Endothelial cell of umbilical vein (primary cell): ENCODE measurements at regions not wholly inside any gene's neighbourhood (a gene's known extent, or its start where the extent isn't known, plus 50 kb on each side); places are given as distances from the start of the nearest gene placed in this dataset.

Experiments
- BruUV-seq: library from RNA; stranded (reverse); fragments of 400-500 nt; replicated peaks from 2 replicates; lab custom pipeline; 2021; lab: Mats Ljungman, UMichigan
- CTCF ChIA-PET: fragments of 300-600, 350-600 bp; sonication (Branson Sonifier 250); formaldehyde crosslinking; loops from one replicate; lab custom pipeline; 2021; ENCODE audit warnings: antibody characterized with exemption, inconsistent platforms; lab: Charles Lee
- POLR2A ChIA-PET: fragments of 300-600, 350-600 bp; sonication (Branson Sonifier 250); formaldehyde crosslinking; loops from one replicate; lab custom pipeline; 2021; ENCODE audit warnings: antibody characterized with exemption, inconsistent platforms; lab: Charles Lee
- DNase-seq: peaks from one replicate; pipeline ENCODE4 v3.0.0-alpha.2; 2011; ENCODE audit warnings: low read depth, low spot score
- FAIRE-seq: peaks from 2 replicates; lab custom pipeline; 2011; peaks lifted over from hg19 to GRCh38; lab: Jason Lieb, UNC
- H2AFZ ChIP-seq: 2 replicates; pipeline ENCODE4 v1.6.0; 2012; ENCODE audit warnings: low read depth, low read length, control low read depth, inconsistent platforms
- H3K27ac ChIP-seq: 2 replicates; pipeline ENCODE4 v1.5.1; 2011; ENCODE audit warnings: low read depth, mild to moderate bottlenecking, control low read depth, low read length, moderate library complexity; ENCODE audit not compliant: insufficient read depth
- H3K27me3 ChIP-seq, 2 experiments: 2 replicates each; pipeline versions ENCODE4 v1.6.0 to v1.6.1; 2011; ENCODE audit warnings: low read length in 2 of 2, mixed read lengths in 1 of 2; ENCODE audit not compliant: control insufficient read depth in 2 of 2, insufficient read depth in 2 of 2
- H3K36me3 ChIP-seq, 2 experiments: 2 replicates in 1 of 2; 3 replicates in 1 of 2; pipeline ENCODE4 v1.5.1; 2011; ENCODE audit warnings: low read length in 2 of 2, mild to moderate bottlenecking in 1 of 2, moderate library complexity in 1 of 2; ENCODE audit not compliant: control insufficient read depth in 2 of 2, insufficient read depth in 2 of 2; ENCODE audit errors: extremely low read depth in 1 of 2
- H3K4me1 ChIP-seq: 3 replicates; pipeline ENCODE4 v1.5.1; 2011; ENCODE audit warnings: mild to moderate bottlenecking, low read length; ENCODE audit not compliant: control insufficient read depth, insufficient read depth; ENCODE audit errors: extremely low read depth
- H3K4me2 ChIP-seq: 2 replicates; pipeline ENCODE4 v1.6.1; 2011; ENCODE audit warnings: low read length, control low read depth, mixed read lengths; ENCODE audit not compliant: insufficient read depth
- H3K4me3 ChIP-seq, 3 experiments: fragments of 200-600 bp in 1 of 3; sonication (generic), shearing (Covaris generic) in 1 of 3; replicated peaks in 1 of 3; 2 replicates each; pipeline ENCODE4 v1.5.1; 2011 to 2016; ENCODE audit warnings: control low read depth in 3 of 3, low read length in 3 of 3, mild to moderate bottlenecking in 2 of 3, inconsistent platforms in 1 of 3, low read depth in 1 of 3, moderate library complexity in 1 of 3; ENCODE audit not compliant: insufficient read depth in 1 of 3
- H3K79me2 ChIP-seq: 2 replicates; pipeline ENCODE4 v1.6.0; 2012; ENCODE audit warnings: low read length, inconsistent platforms; ENCODE audit not compliant: control insufficient read depth, insufficient read depth
- H3K9ac ChIP-seq: replicated peaks from 2 replicates; pipeline ENCODE3; 2011; ENCODE audit warnings: low read length, control low read depth; ENCODE audit not compliant: insufficient read depth; ENCODE audit errors: extremely low read depth
- H3K9me1 ChIP-seq: replicated peaks from 3 replicates; pipeline ENCODE4 v1.6.0; 2011; ENCODE audit warnings: mild to moderate bottlenecking, low read length; ENCODE audit not compliant: control insufficient read depth, insufficient read depth; ENCODE audit errors: extremely low read depth
- H3K9me3 ChIP-seq: replicated peaks from 2 replicates; pipeline ENCODE4 v1.5.1; 2012; ENCODE audit warnings: low read length, inconsistent platforms; ENCODE audit not compliant: control insufficient read depth, insufficient read depth
- H4K20me1 ChIP-seq: replicated peaks from 2 replicates; pipeline ENCODE3; 2011; ENCODE audit warnings: mild to moderate bottlenecking, low read length; ENCODE audit not compliant: control insufficient read depth, insufficient read depth; ENCODE audit errors: extremely low read depth
- EZH2 ChIP-seq: IDR thresholded peaks from 2 replicates; pipeline ENCODE4 v1.6.1; 2012; ENCODE audit warnings: borderline replicate concordance, low read depth, mild to moderate bottlenecking, moderate library complexity, low read length, inconsistent platforms; ENCODE audit not compliant: severe bottlenecking
- FOS ChIP-seq: IDR thresholded peaks from 2 replicates; pipeline ENCODE4 v1.6.1; 2011; ENCODE audit warnings: mild to moderate bottlenecking, low read length, moderate library complexity, borderline replicate concordance; ENCODE audit not compliant: insufficient read depth
- GATA2 ChIP-seq: IDR thresholded peaks from 2 replicates; pipeline ENCODE4 v1.7.0; 2011; ENCODE audit warnings: low read depth, mild to moderate bottlenecking, moderate library complexity, mixed read lengths, low read length; ENCODE audit not compliant: insufficient read length, insufficient read depth
- JUN ChIP-seq: IDR thresholded peaks from 2 replicates; pipeline ENCODE4 v1.6.1; 2011; ENCODE audit warnings: borderline replicate concordance, low read depth; ENCODE audit not compliant: insufficient read length, insufficient read depth
- MAX ChIP-seq: IDR thresholded peaks from 2 replicates; pipeline ENCODE4 v1.6.1; 2011; ENCODE audit not compliant: insufficient read depth, insufficient read length
- MYC ChIP-seq: IDR thresholded peaks from one replicate; pipeline ENCODE4 v1.6.1; 2011; ENCODE audit warnings: mild to moderate bottlenecking, low read depth, low read length
- POLR2A ChIP-seq: IDR thresholded peaks from 2 replicates; pipeline ENCODE4 v1.6.1; 2012; ENCODE audit warnings: low read depth, mild to moderate bottlenecking, control low read depth, low read length
- POLR2AphosphoS5 ChIP-seq: IDR thresholded peaks from 2 replicates; pipeline ENCODE4 v1.6.1; 2012; ENCODE audit warnings: low read depth, mild to moderate bottlenecking, control low read depth, low read length, moderate library complexity; ENCODE audit not compliant: insufficient read depth
- dilution Hi-C: fragments of 300-500 bp; cut with MboI; formaldehyde crosslinking; loops from one replicate; pipeline ENCODE4 v1.15.0; 2019; ENCODE audit warnings: low sequenced_read_pairs; ENCODE audit not compliant: extremely low pct_ligation_motif_present
- intact Hi-C: fragments of 100-400 bp; cut with micrococcal nuclease; formaldehyde crosslinking; loops from one replicate; pipeline ENCODE4 v1.10.0; 2022
- TF ChIP-seq, protein P1 (sequence below), 2 donors: IDR thresholded peaks; 1 replicate in 1 of 2; 2 replicates in 1 of 2; pipeline ENCODE4 v1.5.1; 2011; ENCODE audit warnings: low read length in 2 of 2, mild to moderate bottlenecking in 2 of 2, moderate library complexity in 2 of 2, control low read depth in 1 of 2, inconsistent platforms in 1 of 2, low read depth in 1 of 2; ENCODE audit not compliant: insufficient read depth in 1 of 2; ENCODE audit errors: extremely low read depth in 1 of 2

GRCh38 chr6:147870506-147871110 is 362.1 kb downstream of the SAMD5 start:
- dilution Hi-C loops (no loop called here), intact Hi-C loops (no loop called here)
- POLR2A ChIA-PET, result no interaction called here
- TF ChIP-seq JUN (no peak), FOS (no peak), EZH2 (no peak), GATA2 (no peak), MYC (no peak), MAX (no peak), POLR2A (no peak), POLR2AphosphoS5 (no peak)
- TF ChIP-seq, protein P1, sequence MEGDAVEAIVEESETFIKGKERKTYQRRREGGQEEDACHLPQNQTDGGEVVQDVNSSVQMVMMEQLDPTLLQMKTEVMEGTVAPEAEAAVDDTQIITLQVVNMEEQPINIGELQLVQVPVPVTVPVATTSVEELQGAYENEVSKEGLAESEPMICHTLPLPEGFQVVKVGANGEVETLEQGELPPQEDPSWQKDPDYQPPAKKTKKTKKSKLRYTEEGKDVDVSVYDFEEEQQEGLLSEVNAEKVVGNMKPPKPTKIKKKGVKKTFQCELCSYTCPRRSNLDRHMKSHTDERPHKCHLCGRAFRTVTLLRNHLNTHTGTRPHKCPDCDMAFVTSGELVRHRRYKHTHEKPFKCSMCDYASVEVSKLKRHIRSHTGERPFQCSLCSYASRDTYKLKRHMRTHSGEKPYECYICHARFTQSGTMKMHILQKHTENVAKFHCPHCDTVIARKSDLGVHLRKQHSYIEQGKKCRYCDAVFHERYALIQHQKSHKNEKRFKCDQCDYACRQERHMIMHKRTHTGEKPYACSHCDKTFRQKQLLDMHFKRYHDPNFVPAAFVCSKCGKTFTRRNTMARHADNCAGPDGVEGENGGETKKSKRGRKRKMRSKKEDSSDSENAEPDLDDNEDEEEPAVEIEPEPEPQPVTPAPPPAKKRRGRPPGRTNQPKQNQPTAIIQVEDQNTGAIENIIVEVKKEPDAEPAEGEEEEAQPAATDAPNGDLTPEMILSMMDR (IDR thresholded peaks at IDR 0.05; ENCODE audit: extremely low read depth in 1 of 2, insufficient read depth in 1 of 2, low read depth in 1 of 2, low read length in 2 of 2), result no peak
- peaks cover 50% of the 10 kb centered on the region for H3K4me1 ChIP-seq
- DNase-seq, result peak; percentile 10
- BruUV-seq, result no TSS peak
- H3K9ac ChIP-seq, result no peak overlapping the region
- H3K36me3 ChIP-seq, result no peaks in the 10 kb centered on the region
- CTCF ChIA-PET, result interaction anchor here (1.6 kb wide), 1 partner anchor 108 kb away, joined by 4 read pairs; no protein-coding TSS in a partner anchor
- no peaks in the 10 kb centered on the region for H3K9me1 ChIP-seq
- no peak overlapping the region for H3K4me3 ChIP-seq
- H4K20me1 ChIP-seq, result no peaks in the 10 kb centered on the region
- H3K79me2 ChIP-seq, result no peaks in the 10 kb centered on the region
- no peaks in the 10 kb centered on the region for H3K27me3 ChIP-seq
- H3K27ac ChIP-seq, result peak overlapping the region; percentile 90
- H3K9me3 ChIP-seq, result no peaks in the 10 kb centered on the region
- no peak for FAIRE-seq
- peak overlapping the region; percentile 75 for H2AFZ ChIP-seq
- H3K4me2 ChIP-seq, result no peak overlapping the region
